HG03196 (cell line): ENCODE measurements at regions not wholly inside any gene's neighbourhood (a gene's known extent, or its start where the extent isn't known, plus 50 kb on each side); places are given as distances from the start of the nearest gene placed in this dataset.
"Not testable (repeated sequence)": the region's sequence is repeated elsewhere in the genome, so short reads cannot be mapped to it uniquely, and the experiment has no call there.

Experiments
- ATAC-seq: cut with Tn5 transposase; IDR thresholded peaks from one replicate; pipeline ENCODE4 v1.9.1; 2021; ENCODE audit not compliant: unreplicated experiment

DNA sequence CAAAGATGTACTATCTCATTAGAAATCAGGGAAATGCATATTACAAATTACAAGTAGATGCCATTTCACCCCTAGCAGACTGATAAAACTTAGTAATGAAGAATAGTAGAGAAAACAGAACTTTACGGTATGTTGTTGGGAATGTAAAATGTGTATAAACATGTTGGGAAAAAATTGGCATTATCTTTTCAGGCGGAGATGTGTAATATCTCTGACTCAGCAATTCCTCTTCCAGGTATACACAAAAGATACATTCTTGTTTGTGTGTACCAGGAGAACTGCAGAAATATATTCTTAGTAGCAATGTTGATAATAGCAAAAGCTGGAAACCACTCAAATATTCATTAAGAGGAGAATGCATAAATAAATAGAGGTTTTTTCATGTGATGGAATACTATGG, 204.5 kb downstream of the LPIN1 start:
- no peak for ATAC-seq

DNA sequence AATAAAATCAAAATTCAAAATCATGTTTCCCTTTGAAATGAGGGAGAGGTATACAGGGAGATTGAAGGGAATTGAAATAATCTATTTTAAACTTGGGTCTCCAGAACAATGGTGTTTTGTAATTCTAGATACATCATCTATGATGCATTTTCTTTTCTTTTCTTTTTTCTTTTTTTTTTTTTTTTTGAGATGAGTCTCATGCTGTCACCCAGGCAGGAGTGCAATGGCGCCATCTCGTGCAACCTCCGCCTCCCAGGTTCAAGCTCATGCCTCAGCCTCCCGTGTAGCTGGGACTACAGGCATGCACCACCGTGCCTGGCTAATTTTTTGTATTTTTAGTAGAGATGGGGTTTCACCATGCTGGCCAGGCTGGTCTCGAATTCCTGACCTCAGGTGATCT, 205.1 kb downstream of the LPIN1 start:
- ATAC-seq = not testable (repeated sequence)

DNA sequence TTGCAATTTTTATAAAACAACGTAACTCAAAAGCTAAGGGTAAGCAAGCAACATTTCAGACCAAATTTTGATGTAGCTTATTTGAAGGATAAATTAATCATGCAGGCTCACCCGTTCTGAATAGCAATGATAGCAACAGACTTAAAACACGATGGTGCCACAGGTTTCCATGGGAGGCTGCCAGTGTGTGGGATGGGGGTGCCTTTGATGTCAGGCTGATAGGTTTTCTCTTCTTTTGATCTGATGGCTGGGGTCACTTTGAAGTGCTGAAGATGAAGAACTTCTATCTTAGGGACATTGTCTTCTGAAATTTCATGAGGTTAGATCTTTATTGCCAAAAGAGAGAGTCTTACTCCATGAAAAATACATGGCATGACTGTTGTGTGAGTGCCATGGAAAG, 206.8 kb downstream of the LPIN1 start:
- no peak for ATAC-seq

GRCh38 chr2:11955314-11955713, 208.9 kb downstream of the LPIN1 start:
- ATAC-seq = no peak

DNA sequence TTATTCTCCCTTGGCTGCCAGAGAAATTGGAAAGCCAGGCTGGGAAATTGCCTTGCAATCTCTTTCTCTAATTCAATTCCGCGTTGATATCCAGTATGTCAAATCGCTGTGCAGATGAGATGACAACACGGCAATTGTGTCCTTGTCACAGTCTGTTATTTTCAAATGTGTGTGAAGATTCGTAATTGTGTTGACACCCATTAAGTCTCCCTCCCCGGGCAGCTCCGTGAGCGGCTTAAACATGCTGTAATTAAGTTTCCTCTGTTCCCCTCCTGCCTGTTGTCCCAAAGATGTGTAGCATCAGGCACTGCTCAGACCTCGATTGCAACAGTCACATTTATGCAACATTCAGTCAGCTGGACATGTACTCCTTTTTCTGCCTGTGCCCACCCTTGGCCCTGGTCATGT, 209.5 kb downstream of the LPIN1 start:
- no peak for ATAC-seq

GRCh38 chr2:11962707-11963328, 216.4 kb downstream of the LPIN1 start:
- ATAC-seq = no peak

GRCh38 chr2:11963966-11964365, 217.5 kb downstream of the LPIN1 start:
- no peak for ATAC-seq

DNA sequence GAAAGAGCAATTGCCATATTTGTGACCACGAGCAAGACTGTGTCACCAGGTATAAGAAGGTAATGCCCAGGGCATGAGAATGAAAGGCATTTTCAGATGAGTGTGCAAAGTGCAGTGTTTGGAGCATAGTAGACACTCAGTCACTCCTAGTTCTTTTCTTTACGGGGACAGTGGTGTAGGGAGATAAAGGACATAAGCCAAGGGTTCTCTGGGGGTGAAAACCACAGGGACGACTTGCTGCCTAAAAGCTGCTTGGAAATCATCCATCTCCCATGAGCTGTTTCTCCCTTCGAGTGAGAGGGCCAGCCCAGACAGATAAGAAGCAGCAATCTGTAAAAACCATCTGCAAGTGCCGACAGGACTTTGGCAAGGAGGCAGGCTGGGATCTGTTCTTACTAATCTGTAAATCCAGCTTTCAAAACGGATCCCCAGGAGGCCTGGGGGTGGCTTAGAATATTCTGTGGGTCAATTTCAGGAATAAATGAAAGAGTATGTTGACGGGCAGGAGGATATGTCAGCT, 221.6 kb downstream of the LPIN1 start:
- no peak for ATAC-seq

GRCh38 chr2:11968521-11968920, 222.1 kb downstream of the LPIN1 start:
- ATAC-seq = no peak

DNA sequence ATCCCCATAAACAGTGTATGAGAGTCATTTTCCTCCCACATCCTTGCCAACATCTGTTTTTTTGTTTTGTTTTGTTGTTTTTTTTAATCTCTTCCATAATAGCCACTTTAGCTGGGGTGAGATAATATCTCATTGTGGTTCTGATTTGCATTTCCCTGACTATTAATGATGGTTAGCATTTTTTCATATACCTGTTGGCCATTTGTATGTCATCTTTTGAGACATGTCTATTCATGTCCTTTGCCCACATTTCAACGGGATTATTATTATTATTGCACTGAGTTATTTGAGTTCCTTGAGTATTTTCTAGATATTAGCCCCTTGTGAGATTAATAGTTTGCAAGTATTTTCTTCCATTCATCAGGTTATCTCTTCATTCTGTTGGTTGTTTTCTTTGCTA, 223.3 kb downstream of the LPIN1 start:
- no peak for ATAC-seq

GRCh38 chr2:11974573-11974972, 228.1 kb downstream of the LPIN1 start:
- ATAC-seq = no peak

DNA sequence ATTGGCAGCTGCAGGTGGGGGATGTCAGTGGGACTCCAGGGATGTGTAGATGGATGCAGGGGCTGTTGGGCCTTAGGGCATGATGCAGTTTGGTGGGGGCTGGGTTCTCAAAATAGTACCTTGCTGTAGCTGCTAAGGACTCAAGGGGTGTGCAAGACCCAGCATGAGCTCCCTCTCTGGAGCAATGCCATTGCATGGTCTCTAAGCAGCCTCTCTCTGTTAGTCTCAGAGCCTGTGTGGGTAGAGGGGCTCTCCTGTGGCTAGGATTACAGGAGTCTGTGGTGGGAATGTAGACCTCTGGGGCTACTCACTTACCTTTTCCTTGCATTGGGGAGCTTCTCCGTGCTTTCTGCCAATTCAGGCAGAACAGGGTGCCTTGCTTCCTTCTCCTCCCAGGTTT, 228.9 kb downstream of the LPIN1 start:
- ATAC-seq = no peak

GRCh38 chr2:11976073-11976472, 229.6 kb downstream of the LPIN1 start:
- ATAC-seq = no peak

- no peak for ATAC-seq
Observed at GRCh38 chr2:11977766-11978524, 231.5 kb downstream of the LPIN1 start.

DNA sequence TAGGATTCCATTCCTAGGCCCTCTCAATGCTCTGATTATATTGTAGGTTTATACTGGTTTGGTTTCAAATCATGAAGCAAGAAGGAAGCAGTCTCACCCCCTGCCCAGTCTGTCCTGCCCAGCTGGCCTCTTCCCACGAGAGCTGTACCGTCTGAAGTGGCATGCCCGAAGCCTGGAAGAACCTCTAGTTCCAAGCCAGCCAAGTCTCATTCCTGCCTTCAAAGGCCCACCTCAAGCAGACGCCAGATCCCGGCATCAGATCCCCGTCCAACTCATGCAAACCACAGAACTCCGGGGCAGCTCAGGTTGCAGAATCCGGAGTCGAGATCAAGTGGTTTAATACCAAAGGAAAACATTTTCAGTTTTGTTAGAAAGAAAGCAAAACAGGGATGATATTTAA, 234.4 kb downstream of the LPIN1 start:
- ATAC-seq = no peak

GRCh38 chr2:11983401-11983800, 237.0 kb downstream of the LPIN1 start:
- no peak for ATAC-seq

DNA sequence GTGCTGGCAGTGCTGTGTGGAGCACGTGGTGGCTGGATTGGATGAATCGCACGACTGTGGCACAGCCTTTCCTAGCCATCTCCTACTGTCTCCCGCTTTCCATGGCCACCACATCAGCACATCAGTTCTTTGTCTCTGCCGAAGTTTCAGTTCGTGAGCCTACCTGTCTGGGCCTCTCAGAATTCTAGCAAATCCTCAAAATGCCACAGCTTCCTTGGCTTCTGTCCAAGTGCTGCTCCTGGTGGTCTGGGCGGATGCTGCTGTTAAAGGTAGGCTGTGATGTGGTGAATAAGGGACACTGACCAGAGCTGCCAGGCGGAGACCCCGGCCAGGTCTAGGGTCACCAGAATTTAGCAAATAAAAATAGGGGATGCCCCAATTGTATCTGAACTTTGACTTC, 237.4 kb downstream of the LPIN1 start:
- ATAC-seq = no peak

- no peak for ATAC-seq
Observed at GRCh38 chr2:11984316-11985158, 238.1 kb downstream of the LPIN1 start.

GRCh38 chr2:11985817-11986566, 239.6 kb downstream of the LPIN1 start:
- ATAC-seq = no peak

- no peak for ATAC-seq
Observed at GRCh38 chr2:11987151-11987550, 240.7 kb downstream of the LPIN1 start.
